Activated CD8-positive, alpha-beta memory T cell treated with anti-CD3 and anti-CD28 coated beads for 48 hours (primary cell): ENCODE measurements at regions not wholly inside any gene's neighbourhood (a gene's known extent, or its start where the extent isn't known, plus 50 kb on each side); places are given as distances from the start of the nearest gene placed in this dataset.
"Not testable (repeated sequence)": the region's sequence is repeated elsewhere in the genome, so short reads cannot be mapped to it uniquely, and the experiment has no call there.

Experiments
- DNase-seq, 3 experiments: peaks; one replicate each; pipeline ENCODE4 v3.0.0-alpha.2; 2020; ENCODE audit warnings: low read depth in 2 of 3, low spot score in 2 of 3

- DNase-seq: not testable (repeated sequence)
Measured at GRCh38 chr10:43920236-43920758, 271.6 kb upstream of the ZNF32 start.

- no peak for DNase-seq
Measured at GRCh38 chr10:43913676-43914235, 265.1 kb upstream of the ZNF32 start.

DNA sequence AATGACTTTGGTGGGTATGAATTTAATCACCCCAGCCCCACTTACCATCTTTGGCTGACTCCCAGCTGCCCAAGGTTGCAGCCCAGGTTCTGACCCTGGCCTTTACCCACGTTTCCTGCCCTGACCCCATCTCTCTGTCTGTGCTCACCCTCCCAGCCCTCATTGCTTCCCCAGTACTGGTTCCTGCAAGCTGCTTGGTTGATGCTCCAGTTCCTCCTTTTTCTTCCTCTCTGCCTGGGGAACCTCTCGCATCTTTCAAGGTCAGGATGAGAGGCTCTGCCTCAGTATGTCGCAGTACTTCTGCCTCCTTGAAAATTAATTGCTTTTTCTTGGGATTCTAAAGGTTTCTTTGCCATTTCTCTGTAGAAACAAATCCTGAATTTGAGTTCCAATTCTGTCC, 263.8 kb upstream of the ZNF32 start:
- DNase-seq: no peak

DNA sequence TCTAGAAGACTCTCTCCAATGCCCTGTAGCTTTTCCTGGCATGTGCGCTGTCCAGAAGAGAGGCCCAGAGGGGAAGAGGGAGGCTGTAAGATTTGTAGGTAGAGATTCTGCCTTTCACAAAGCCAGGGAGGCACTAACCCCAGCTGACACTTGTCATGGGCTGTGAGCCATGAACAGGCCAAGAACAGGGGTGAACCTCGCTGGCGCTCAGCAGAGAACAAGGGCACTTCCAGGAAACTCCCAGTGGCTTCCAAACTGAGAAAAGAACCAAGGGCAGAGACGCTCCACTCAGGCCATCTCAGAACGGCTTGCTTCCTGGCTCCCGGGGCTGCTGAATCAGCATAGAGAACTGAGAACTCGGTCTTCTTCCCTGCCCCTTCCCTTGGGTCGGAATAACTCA, 257.8 kb upstream of the ZNF32 start:
- DNase-seq: no peak

DNA sequence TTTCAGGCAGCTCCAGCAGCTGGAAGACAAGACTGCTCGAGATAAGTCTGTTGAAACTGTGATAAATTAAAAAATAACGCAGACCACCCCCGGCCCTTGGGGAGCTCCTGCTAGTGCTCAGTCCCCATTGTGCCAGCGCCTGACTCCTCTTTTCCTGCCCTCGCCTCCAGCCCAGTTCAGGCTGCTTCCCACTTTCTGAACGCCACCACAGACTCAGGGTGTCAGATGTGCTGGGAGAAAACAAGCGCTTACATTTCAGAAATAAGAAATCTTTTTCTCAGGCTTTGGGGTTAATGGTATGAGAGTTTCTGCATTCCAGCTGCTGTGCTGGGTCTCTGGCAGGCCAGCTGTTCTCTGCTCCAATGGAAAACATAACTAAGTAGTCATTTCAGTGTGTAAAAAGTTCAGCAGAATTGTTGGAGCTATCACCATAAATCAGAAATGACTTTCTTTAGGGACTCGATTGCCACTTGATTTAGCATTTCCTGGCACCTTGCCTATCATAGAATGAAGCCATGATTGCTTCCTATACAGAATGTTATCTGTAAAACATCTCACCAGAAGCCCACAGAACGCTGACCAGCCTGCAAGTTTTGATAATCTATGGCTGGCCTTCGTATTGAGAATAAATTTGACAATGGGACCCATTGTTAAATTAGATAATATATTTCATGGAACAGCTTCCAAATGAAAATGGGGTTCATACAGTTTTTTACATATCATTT, 257.0 kb upstream of the ZNF32 start:
- DNase-seq: no peak

DNA sequence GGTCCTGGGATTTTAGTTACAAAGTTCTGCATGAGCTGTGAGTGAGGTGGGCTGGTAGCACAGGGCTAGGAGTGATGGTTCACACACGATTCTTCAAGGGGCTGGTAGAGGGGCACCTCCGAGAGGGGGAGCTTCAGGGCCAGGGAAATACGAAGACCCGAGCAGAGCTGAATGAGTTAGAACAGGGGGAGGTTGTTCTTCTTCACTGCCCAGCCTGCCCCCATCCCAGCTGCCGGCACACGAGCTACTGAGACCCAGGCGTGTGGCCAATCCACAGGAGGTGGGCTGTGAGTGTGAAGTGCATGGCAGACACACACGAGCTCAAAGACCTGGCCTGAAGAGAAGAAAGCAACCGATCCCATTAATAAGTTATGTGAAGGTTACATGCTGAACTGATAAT, 256.2 kb upstream of the ZNF32 start:
- no peak for DNase-seq

- no peak for DNase-seq
Measured at GRCh38 chr10:43904301-43904700, 255.6 kb upstream of the ZNF32 start.

- DNase-seq: no peak
Measured at GRCh38 chr10:43903451-43903850, 254.8 kb upstream of the ZNF32 start.

GRCh38 chr10:43902842-43903241, 254.2 kb upstream of the ZNF32 start:
- DNase-seq: no peak

DNA sequence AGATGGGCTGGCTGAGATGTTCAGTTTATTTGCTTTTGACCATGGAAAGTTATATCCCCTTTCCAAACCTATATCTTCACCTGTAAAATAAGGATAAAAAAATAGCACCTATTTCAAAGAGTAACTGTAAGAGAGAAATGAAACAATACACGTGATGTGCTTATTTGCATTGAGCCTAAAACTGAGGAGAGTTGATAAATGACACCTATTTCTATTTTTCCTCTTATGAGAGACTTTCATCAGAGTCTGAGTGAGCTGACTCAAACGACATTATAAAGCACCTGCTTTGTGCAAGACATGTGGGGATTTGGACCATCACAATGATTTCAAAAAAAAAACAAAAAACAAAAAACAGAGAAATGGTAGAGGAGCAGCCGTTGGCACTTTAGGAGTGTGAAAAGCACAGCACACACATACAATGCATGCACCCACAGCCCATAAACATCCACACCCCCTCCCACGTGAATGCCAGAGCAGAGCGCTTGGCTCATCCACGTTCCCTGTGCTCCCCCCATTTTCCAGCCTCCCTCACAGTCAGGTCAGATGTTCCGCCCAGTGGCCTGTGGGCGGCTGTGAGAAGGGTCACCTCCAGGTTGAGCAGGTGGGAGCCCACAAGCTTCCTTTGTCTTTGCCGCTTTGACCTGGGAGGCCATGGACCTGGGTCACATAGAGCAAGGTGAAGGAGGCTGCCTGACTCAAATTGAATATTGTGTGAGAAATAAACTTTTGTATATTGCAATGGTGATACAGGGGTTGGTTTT, 253.2 kb upstream of the ZNF32 start:
- DNase-seq: no peak

- DNase-seq: no peak
Measured at GRCh38 chr10:43901302-43901701, 252.6 kb upstream of the ZNF32 start.

DNA sequence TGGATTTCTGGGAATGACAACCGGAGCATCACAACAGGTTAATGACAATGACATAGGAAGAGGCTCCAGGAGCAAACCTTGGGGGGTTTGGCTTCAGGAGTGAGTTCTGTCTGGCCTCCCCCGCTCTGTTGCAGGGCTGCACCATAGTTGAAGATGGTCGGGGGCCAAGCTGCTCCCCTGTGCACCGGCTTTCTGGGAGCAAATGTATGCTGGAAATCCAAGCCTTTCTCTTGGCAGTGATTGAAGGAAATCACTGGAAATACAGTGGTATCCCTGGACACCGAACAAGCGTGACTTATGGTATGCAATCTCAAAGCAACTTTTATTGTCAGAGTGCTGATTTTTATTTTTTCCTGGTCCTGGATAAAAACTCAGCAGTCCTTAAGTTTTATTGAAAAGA, 251.9 kb upstream of the ZNF32 start:
- DNase-seq: no peak

DNA sequence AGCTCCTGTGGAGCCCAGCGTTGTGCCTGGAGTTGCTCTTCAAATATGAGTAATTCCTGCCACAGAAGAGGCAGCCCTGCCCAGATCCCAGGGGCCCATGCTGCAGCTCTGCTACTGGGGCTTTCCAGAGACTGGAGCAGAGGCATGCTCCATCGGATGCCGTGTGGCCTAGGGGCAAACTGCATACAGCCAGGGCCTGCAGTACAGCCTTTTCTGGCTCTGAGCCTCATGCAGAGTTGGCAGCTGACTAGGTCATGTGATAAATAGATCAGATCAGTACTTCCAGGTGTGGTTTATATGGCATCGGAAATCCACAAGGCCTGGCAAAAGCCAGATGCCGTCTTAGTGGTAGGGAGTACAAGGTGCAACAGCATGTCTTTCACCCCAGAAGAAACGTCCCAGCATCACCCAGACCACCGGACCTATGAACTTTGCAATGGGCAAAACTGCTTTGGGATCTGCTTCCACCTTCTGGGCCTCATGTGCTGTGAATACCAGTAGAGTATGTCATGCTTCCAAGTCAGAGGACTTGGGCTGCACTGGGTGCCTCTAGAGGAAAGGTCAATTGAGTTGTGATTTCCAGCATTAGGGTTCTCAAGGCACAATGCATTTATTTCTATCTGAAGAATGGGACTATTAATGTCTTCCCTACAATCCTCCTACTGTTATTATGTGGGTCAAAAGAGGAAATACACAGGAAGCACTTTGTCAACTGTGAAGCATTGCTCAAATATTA, 250.7 kb upstream of the ZNF32 start:
- DNase-seq: no peak

GRCh38 chr10:43898592-43898991, 249.9 kb upstream of the ZNF32 start:
- no peak for DNase-seq

DNA sequence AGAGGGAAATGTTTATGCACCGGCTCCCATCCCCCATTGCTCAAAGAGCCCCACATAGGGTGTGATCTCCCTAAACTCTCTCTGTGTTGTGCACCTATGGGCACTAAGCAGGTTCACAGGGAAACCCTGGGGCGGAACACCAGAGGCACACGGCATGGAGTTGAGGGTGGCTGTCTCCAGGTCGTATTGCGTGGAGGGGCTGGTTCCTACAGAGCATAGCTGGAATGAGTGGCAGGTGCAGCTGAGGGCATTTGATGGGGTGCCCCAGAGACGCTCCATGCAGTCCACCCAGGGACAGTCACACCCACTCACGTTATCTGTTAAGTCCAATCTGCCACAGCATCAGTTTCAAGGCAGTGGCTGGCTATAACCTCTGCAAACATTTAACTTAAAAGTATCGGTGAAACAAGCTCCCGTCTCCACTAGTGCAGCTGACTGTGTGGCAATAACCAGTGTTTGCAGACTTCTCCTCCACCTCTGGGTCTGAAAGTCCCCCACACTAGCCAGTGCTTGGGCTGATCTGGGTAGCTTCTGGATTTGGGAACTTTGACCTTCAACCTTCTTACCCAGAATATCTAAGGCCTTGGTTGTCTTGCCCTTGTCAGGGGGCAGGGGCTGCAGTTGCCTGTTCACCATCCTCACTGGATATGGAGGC, 249.2 kb upstream of the ZNF32 start:
- DNase-seq: no peak

- DNase-seq: no peak
Measured at GRCh38 chr10:43892062-43892770, 243.5 kb upstream of the ZNF32 start.

GRCh38 chr10:43891241-43891640, 242.6 kb upstream of the ZNF32 start:
- no peak for DNase-seq

DNA sequence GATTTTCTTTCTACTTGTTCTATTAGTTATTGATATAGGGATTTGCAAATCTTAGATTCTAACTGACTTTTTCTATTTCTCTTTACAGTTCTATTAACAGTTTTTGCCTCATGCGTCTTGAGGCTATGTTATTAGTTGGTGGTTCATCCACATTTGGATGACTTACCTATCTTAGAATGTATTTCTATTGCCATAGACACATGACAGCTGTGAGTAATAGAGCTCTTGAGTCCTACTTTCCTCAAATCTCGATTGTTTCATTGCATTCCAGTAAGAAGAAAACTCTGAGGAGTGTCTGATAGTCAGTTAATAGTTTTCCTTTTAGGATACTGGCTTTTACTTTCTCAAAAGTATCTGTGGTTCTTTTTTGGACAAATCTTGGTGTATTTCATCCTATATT, 241.4 kb upstream of the ZNF32 start:
- no peak for DNase-seq

DNA sequence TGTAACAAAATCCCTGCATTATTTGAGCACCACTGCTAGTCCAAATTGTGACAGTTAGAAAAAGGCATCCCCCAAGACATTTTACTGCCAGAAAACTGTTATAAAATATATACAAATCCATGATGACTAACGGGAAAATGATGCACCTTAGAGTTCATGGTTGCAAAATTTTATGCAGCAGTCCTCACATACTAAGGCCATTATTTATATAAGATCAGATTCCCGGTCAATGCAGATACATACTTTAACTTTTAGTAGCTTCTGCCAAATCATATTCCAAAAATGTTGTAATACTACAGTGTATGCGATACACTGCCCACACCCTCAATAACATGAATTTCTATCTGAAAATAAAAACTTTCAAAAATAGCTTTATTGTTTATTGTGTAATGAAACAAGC, 239.9 kb upstream of the ZNF32 start:
- DNase-seq: no peak

GRCh38 chr10:43885842-43886241, 237.2 kb upstream of the ZNF32 start:
- no peak for DNase-seq
